ENCODE measurements at regions not wholly inside any gene's neighbourhood (a gene's known extent, or its start where the extent isn't known, plus 50 kb on each side); places are given as distances from the start of the nearest gene placed in this dataset.

GRCh38 chr4:178306565-178306964 lies 864.3 kb upstream of the AGA start:
- no peak overlapping the region for H2AFZ ChIP-seq (ENCODE audit: control insufficient read depth, low read depth, low read length)
- ChIA-PET RAD21 (ENCODE audit: unreplicated experiment) (no interaction called here), SMC1A (ENCODE audit: uncharacterized antibody, unreplicated experiment) (interaction anchor here (0.7 kb wide), 1 partner anchor 15 kb away, joined by 3 read pairs; no protein-coding TSS in a partner anchor), POLR2A (no interaction called here), CTCF (interaction anchor here (0.7 kb wide), 1 partner anchor 1249 kb away, joined by 3 read pairs; no protein-coding TSS in a partner anchor)
- no peaks in the 10 kb centered on the region for H4K20me1 ChIP-seq (ENCODE audit: control insufficient read depth, insufficient read depth)
- BruUV-seq (replicated peaks), result no TSS peak
- no peaks in the 10 kb centered on the region for H3K27me3 ChIP-seq (replicated peaks in 1 of 2; ENCODE audit: control insufficient read depth in 2 of 2, insufficient read depth in 2 of 2, low read length in 1 of 2)
- H3K36me3 ChIP-seq (ENCODE audit: control insufficient read depth in 2 of 2, insufficient read depth in 2 of 2, low read length in 1 of 2), result no peaks in the 10 kb centered on the region
- H3K9ac ChIP-seq (ENCODE audit: control insufficient read depth, insufficient read depth, low read length), result no peak overlapping the region
- no peaks in the 10 kb centered on the region for H3K9me3 ChIP-seq (replicated peaks; ENCODE audit: control insufficient read depth, insufficient read depth, low read length)
- H3K4me3 ChIP-seq, result no peak overlapping the region
- H3K4me2 ChIP-seq (ENCODE audit: control insufficient read depth, insufficient read depth), result no peak overlapping the region
- no peak for ATAC-seq
- 55% methylated on average over 3 of the region's 3 CpGs for WGBS (ENCODE audit: insufficient coverage, insufficient replicate concordance, low lambda C conversion rate, missing lambda C conversion rate)
- FAIRE-seq, result no peak
- H3K27ac ChIP-seq (ENCODE audit: control insufficient read depth, insufficient read depth), result no peak overlapping the region
- no peaks in the 10 kb centered on the region for H3K79me2 ChIP-seq (ENCODE audit: control insufficient read depth, insufficient read depth, low read length)
- in situ Hi-C loops (cut with MboI), result no loop called here
- intact Hi-C loops (cut with micrococcal nuclease; ENCODE audit: unreplicated experiment), result no loop called here
- H3K4me1 ChIP-seq (ENCODE audit: control insufficient read depth, insufficient read depth, low read length), result no peaks in the 10 kb centered on the region
- DNase-seq (ENCODE audit: low read depth, low spot score), result no peak
- TF ChIP-seq EP300 (IDR thresholded peaks at IDR 0.05; ENCODE audit: borderline replicate concordance in 1 of 2, control insufficient read depth in 1 of 2, low read depth in 2 of 2, low read length in 2 of 2) (no peak), CBFB (IDR thresholded peaks at IDR 0.05; ENCODE audit: low read depth) (no peak), PML (IDR thresholded peaks at IDR 0.05; ENCODE audit: low read length) (no peak), BMI1 (IDR thresholded peaks at IDR 0.05; ENCODE audit: borderline replicate concordance) (no peak), CREB1 (IDR thresholded peaks at IDR 0.05; ENCODE audit: low read depth) (no peak), POU2F2 (IDR thresholded peaks at IDR 0.05; ENCODE audit: borderline replicate concordance, low read depth, low read length) (no peak), EED (IDR thresholded peaks at IDR 0.05; ENCODE audit: low read depth) (no peak), MTA3 (IDR thresholded peaks at IDR 0.05; ENCODE audit: borderline replicate concordance, low read length) (no peak), HCFC1 (IDR thresholded peaks at IDR 0.05; ENCODE audit: low read length) (no peak), MEF2A (IDR thresholded peaks at IDR 0.05; ENCODE audit: insufficient read depth, low read depth, low read length) (no peak), FOXK2 (IDR thresholded peaks at IDR 0.05) (no peak), CEBPB (IDR thresholded peaks at IDR 0.05; ENCODE audit: borderline replicate concordance in 1 of 2, low read depth in 2 of 2, low read length in 2 of 2) (no peak), RCOR1 (conservative IDR thresholded peaks at IDR 0.05; ENCODE audit: low read depth, low read length) (no peak), PBX3 (IDR thresholded peaks at IDR 0.05; ENCODE audit: insufficient replicate concordance, low read depth, low read length) (no peak), SMARCA5 (IDR thresholded peaks at IDR 0.05) (no peak), MEF2B (IDR thresholded peaks at IDR 0.05; ENCODE audit: partially characterized antibody, poor library complexity, severe bottlenecking) (no peak), EZH2 (IDR thresholded peaks at IDR 0.05; ENCODE audit: borderline replicate concordance, control insufficient read depth, low read depth, low read length) (no peak), BHLHE40 (IDR thresholded peaks at IDR 0.05; ENCODE audit: borderline replicate concordance in 1 of 2, low read depth in 2 of 2, low read length in 1 of 2) (no peak), GABPA (IDR thresholded peaks at IDR 0.05; ENCODE audit: low read depth) (no peak)

Data from GM12878 (cell line).